ENCODE measurements at regions not wholly inside any gene's neighbourhood (a gene's known extent, or its start where the extent isn't known, plus 50 kb on each side); places are given as distances from the start of the nearest gene placed in this dataset.

GRCh38 chr10:121332829-121333765 lies 265.1 kb downstream of the FGFR2 start:
- Histone ChIP-seq H3K4me1 (ENCODE audit: insufficient read depth, low read length, poor library complexity, severe bottlenecking) (no peaks in the 10 kb centered on the region), H3K79me2 (ENCODE audit: insufficient read depth, low read length) (no peaks in the 10 kb centered on the region), H2AFZ (ENCODE audit: low read length) (no peak overlapping the region), H4K20me1 (ENCODE audit: insufficient read depth, low read length, poor library complexity, severe bottlenecking) (no peaks in the 10 kb centered on the region), H3K36me3 (ENCODE audit: insufficient read depth, low read length) (no peaks in the 10 kb centered on the region), H3K4me3 (ENCODE audit: low read length, poor library complexity, severe bottlenecking) (no peak overlapping the region), H3K9ac (ENCODE audit: low read depth, low read length, poor library complexity, severe bottlenecking) (no peak overlapping the region), H3K27me3 (ENCODE audit: insufficient read depth, low read length, poor library complexity, severe bottlenecking) (no peaks in the 10 kb centered on the region), H3K4me2 (ENCODE audit: low read depth, low read length, poor library complexity, severe bottlenecking) (no peak overlapping the region), H3K9me2 (replicated peaks; ENCODE audit: low read depth, low read length) (no peaks in the 10 kb centered on the region), H3F3A (ENCODE audit: low read depth) (no peaks in the 10 kb centered on the region), H3K9me3 (ENCODE audit: insufficient read depth, low read depth, low read length) (peaks cover 5% of the 10 kb centered on the region; the same call in 1 of the 2 replicates)
- TF ChIP-seq EZH2phosphoT487 (IDR thresholded peaks at IDR 0.05; ENCODE audit: borderline replicate concordance), result no peak
- TF ChIP-seq, protein P1, sequence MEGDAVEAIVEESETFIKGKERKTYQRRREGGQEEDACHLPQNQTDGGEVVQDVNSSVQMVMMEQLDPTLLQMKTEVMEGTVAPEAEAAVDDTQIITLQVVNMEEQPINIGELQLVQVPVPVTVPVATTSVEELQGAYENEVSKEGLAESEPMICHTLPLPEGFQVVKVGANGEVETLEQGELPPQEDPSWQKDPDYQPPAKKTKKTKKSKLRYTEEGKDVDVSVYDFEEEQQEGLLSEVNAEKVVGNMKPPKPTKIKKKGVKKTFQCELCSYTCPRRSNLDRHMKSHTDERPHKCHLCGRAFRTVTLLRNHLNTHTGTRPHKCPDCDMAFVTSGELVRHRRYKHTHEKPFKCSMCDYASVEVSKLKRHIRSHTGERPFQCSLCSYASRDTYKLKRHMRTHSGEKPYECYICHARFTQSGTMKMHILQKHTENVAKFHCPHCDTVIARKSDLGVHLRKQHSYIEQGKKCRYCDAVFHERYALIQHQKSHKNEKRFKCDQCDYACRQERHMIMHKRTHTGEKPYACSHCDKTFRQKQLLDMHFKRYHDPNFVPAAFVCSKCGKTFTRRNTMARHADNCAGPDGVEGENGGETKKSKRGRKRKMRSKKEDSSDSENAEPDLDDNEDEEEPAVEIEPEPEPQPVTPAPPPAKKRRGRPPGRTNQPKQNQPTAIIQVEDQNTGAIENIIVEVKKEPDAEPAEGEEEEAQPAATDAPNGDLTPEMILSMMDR (conservative IDR thresholded peaks at IDR 0.05; ENCODE audit: low read length), result no peak

DNA sequence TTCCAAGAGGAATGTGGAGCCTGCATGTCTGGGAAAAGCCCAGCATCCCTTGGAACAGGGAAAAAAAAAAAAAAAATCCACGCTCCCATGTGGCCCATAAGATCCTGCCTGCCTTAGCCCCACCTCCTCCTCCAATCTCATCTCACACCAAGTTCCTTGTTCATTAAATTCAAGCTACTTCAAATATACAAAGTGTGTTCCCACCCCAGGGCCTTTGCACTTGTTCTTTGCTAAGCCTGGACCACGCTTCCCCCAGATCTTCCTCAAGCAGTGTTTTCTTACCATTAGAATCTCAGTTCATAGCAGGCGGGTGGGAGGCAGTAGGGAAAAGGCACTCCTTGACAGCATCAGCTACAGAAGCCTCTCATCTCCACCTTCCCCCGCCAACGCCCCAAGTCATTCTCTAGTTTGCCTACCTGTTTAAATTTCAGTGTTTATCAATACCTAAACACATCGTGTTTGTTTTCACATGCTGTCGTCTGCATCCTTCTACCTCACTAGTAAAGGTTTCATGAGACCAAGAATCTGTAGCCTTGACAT lies 262.8 kb downstream of the FGFR2 start:
- Histone ChIP-seq H3F3A (ENCODE audit: low read depth) (no peaks in the 10 kb centered on the region), H3K9me2 (replicated peaks; ENCODE audit: low read depth, low read length) (no peaks in the 10 kb centered on the region), H3K27me3 (ENCODE audit: insufficient read depth, low read length, poor library complexity, severe bottlenecking) (no peaks in the 10 kb centered on the region), H3K9ac (ENCODE audit: low read depth, low read length, poor library complexity, severe bottlenecking) (no peak overlapping the region), H3K9me3 (ENCODE audit: insufficient read depth, low read depth, low read length) (peaks cover 5% of the 10 kb centered on the region; the same call in 1 of the 2 replicates), H4K20me1 (ENCODE audit: insufficient read depth, low read length, poor library complexity, severe bottlenecking) (no peaks in the 10 kb centered on the region), H3K4me2 (ENCODE audit: low read depth, low read length, poor library complexity, severe bottlenecking) (no peak overlapping the region), H3K36me3 (ENCODE audit: insufficient read depth, low read length) (no peaks in the 10 kb centered on the region), H3K4me3 (ENCODE audit: low read length, poor library complexity, severe bottlenecking) (no peak overlapping the region), H3K79me2 (ENCODE audit: insufficient read depth, low read length) (no peaks in the 10 kb centered on the region), H3K4me1 (ENCODE audit: insufficient read depth, low read length, poor library complexity, severe bottlenecking) (no peaks in the 10 kb centered on the region), H2AFZ (ENCODE audit: low read length) (no peak overlapping the region)
- no peak for TF ChIP-seq EZH2phosphoT487 (IDR thresholded peaks at IDR 0.05; ENCODE audit: borderline replicate concordance)
- TF ChIP-seq, protein P1 (conservative IDR thresholded peaks at IDR 0.05; ENCODE audit: low read length), result no peak

- Histone ChIP-seq H3K9ac (ENCODE audit: low read depth, low read length, poor library complexity, severe bottlenecking) (no peak overlapping the region), H3K4me1 (ENCODE audit: insufficient read depth, low read length, poor library complexity, severe bottlenecking) (no peaks in the 10 kb centered on the region)
These were observed 260.8 kb downstream of the FGFR2 start for GRCh38 chr10:121337427-121337826.

More at GRCh38 chr10:121337427-121337826, 260.8 kb downstream of the FGFR2 start:
- Histone ChIP-seq H2AFZ (ENCODE audit: low read length) (no peak overlapping the region), H3K36me3 (ENCODE audit: insufficient read depth, low read length) (no peaks in the 10 kb centered on the region), H4K20me1 (ENCODE audit: insufficient read depth, low read length, poor library complexity, severe bottlenecking) (no peaks in the 10 kb centered on the region), H3K4me3 (ENCODE audit: low read length, poor library complexity, severe bottlenecking) (no peak overlapping the region), H3K79me2 (ENCODE audit: insufficient read depth, low read length) (no peaks in the 10 kb centered on the region), H3K9me2 (replicated peaks; ENCODE audit: low read depth, low read length) (no peaks in the 10 kb centered on the region), H3K9me3 (ENCODE audit: insufficient read depth, low read depth, low read length) (peaks cover 5% of the 10 kb centered on the region; the same call in 1 of the 2 replicates), H3K4me2 (ENCODE audit: low read depth, low read length, poor library complexity, severe bottlenecking) (no peak overlapping the region), H3K27me3 (ENCODE audit: insufficient read depth, low read length, poor library complexity, severe bottlenecking) (no peaks in the 10 kb centered on the region), H3F3A (ENCODE audit: low read depth) (no peaks in the 10 kb centered on the region)
- no peak for TF ChIP-seq EZH2phosphoT487 (IDR thresholded peaks at IDR 0.05; ENCODE audit: borderline replicate concordance)
